ENCODE measurements at regions not wholly inside any gene's neighbourhood (a gene's known extent, or its start where the extent isn't known, plus 50 kb on each side); places are given as distances from the start of the nearest gene placed in this dataset.

GRCh38 chr15:52923626-52924025, 133.5 kb upstream of the ONECUT1 start:
- no peak for TF ChIP-seq EZH2 (IDR thresholded peaks at IDR 0.05; ENCODE audit: borderline replicate concordance, low read length)
- no peak for TF ChIP-seq CTCF (IDR thresholded peaks at IDR 0.05; ENCODE audit: low read length)

Data from OCI-LY1 (cell line).